Inflammatory macrophage treated with lipopolysaccharide for 1 hour (primary cell): ENCODE measurements at regions not wholly inside any gene's neighbourhood (a gene's known extent, or its start where the extent isn't known, plus 50 kb on each side); places are given as distances from the start of the nearest gene placed in this dataset.

ENCODE experiments used
- DNase-seq, 2 donors: peaks; one replicate each; pipeline ENCODE4 v3.0.0-alpha.2; 2020 to 2022

- no peak for DNase-seq
These were observed 224.6 kb downstream of the GAS1 start for GRCh38 chr9:86722706-86723075.

GRCh38 chr9:86721843-86722705 lies 225.2 kb downstream of the GAS1 start:
- DNase-seq, result no peak

- no peak for DNase-seq
These were observed 226.0 kb downstream of the GAS1 start for GRCh38 chr9:86721226-86721781.

GRCh38 chr9:86720639-86721225 lies 226.6 kb downstream of the GAS1 start:
- DNase-seq, result no peak

- no peak for DNase-seq
These were observed 228.8 kb downstream of the GAS1 start for GRCh38 chr9:86718388-86719049.

GRCh38 chr9:86716326-86716922 lies 230.9 kb downstream of the GAS1 start:
- DNase-seq, result no peak

GRCh38 chr9:86714999-86715398 lies 232.3 kb downstream of the GAS1 start:
- no peak for DNase-seq

- no peak for DNase-seq
These were observed 233.3 kb downstream of the GAS1 start for GRCh38 chr9:86713970-86714369.

- no peak for DNase-seq
These were observed 233.8 kb downstream of the GAS1 start for GRCh38 chr9:86713470-86713869.

GRCh38 chr9:86708918-86709835 lies 238.1 kb downstream of the GAS1 start:
- DNase-seq, result no peak

- DNase-seq, result no peak
These were observed 239.3 kb downstream of the GAS1 start for GRCh38 chr9:86707932-86708510.

- DNase-seq, result no peak
These were observed 240.9 kb downstream of the GAS1 start for GRCh38 chr9:86706391-86706790.

- DNase-seq, result no peak
These were observed 241.8 kb downstream of the GAS1 start for GRCh38 chr9:86705490-86705889.

GRCh38 chr9:86703346-86703745 lies 244.0 kb downstream of the GAS1 start:
- no peak for DNase-seq

GRCh38 chr9:86700629-86701028 lies 246.7 kb downstream of the GAS1 start:
- DNase-seq, result no peak

- no peak for DNase-seq
These were observed 249.3 kb downstream of the GAS1 start for GRCh38 chr9:86697999-86698398.

- DNase-seq, result no peak
These were observed 250.1 kb downstream of the GAS1 start for GRCh38 chr9:86697213-86697612.

GRCh38 chr9:86695910-86696424 lies 251.3 kb downstream of the GAS1 start:
- DNase-seq, result no peak

- DNase-seq, result no peak
These were observed 257.3 kb downstream of the GAS1 start for GRCh38 chr9:86690034-86690433.

GRCh38 chr9:86687788-86688187 lies 259.5 kb downstream of the GAS1 start:
- no peak for DNase-seq

- DNase-seq, result no peak
These were observed 261.8 kb downstream of the GAS1 start for GRCh38 chr9:86685556-86685955.

GRCh38 chr9:86684148-86684547 lies 263.2 kb downstream of the GAS1 start:
- peak in 1 of 2 donors; percentile 3 for DNase-seq
